Naive thymus-derived CD8-positive, alpha-beta T cell (primary cell): ENCODE measurements at regions not wholly inside any gene's neighbourhood (a gene's known extent, or its start where the extent isn't known, plus 50 kb on each side); places are given as distances from the start of the nearest gene placed in this dataset.
"Not testable (repeated sequence)": the region's sequence is repeated elsewhere in the genome, so short reads cannot be mapped to it uniquely, and the experiment has no call there.

Experiments
- ATAC-seq, 2 donors: fragments of 150-1000 bp; cut with Tn5 transposase in 1 of 2; sonication (Bioruptor Pico), chemical (Tn5 transposase) in 1 of 2; 1 replicate in 1 of 2; 2 replicates in 1 of 2; pipeline ENCODE4 v1.10.0; 2021; ENCODE audit warnings: mild to moderate bottlenecking in 2 of 2, moderate library complexity in 2 of 2
- POLR2A ChIA-PET: fragments of 350-600 bp; sonication (Branson Sonifier 250); formaldehyde crosslinking; loops from one replicate; lab custom pipeline; 2021; ENCODE audit warnings: antibody characterized with exemption; lab: Charles Lee
- DNase-seq, 10 donors: peaks; one replicate each; pipeline versions ENCODE4 v3.0.0 to v3.0.0-alpha.2; 2020 to 2022
- H3K27ac Mint-ChIP-seq, 10 donors: one replicate each; pipeline ENCODE4 v1.8.0; 2020 to 2022; ENCODE audit warnings: mild to moderate bottlenecking in 10 of 10, mixed read lengths in 10 of 10, moderate library complexity in 4 of 10, inconsistent platforms in 1 of 10
- H3K27me3 Mint-ChIP-seq, 5 donors: one replicate each; pipeline ENCODE4 v1.8.0; 2021 to 2022; ENCODE audit warnings: mixed read lengths in 5 of 5
- H3K36me3 Mint-ChIP-seq, 3 donors: one replicate each; pipeline ENCODE4 v1.8.0; 2020 to 2022; ENCODE audit warnings: mixed read lengths in 3 of 3, mild to moderate bottlenecking in 2 of 3, inconsistent platforms in 1 of 3
- H3K4me1 Mint-ChIP-seq, 4 donors: one replicate each; pipeline ENCODE4 v1.8.0; 2021 to 2022; ENCODE audit warnings: mixed read lengths in 4 of 4
- H3K4me3 Mint-ChIP-seq, 10 donors: one replicate each; pipeline ENCODE4 v1.8.0; 2020 to 2022; ENCODE audit warnings: mild to moderate bottlenecking in 10 of 10, mixed read lengths in 10 of 10, moderate library complexity in 6 of 10, inconsistent platforms in 1 of 10
- H3K9me3 Mint-ChIP-seq, 9 donors: one replicate each; pipeline ENCODE4 v1.8.0; 2020 to 2022; ENCODE audit warnings: mixed read lengths in 9 of 9, mild to moderate bottlenecking in 3 of 9, inconsistent platforms in 1 of 9, moderate library complexity in 1 of 9

GRCh38 chr6:67811239-67812037, 823.6 kb upstream of the ADGRB3 start:
- H3K4me1 Mint-ChIP-seq: no peaks in the 10 kb centered on the region
- peaks cover 15 to 46% (median 30%) of the 10 kb centered on the region in 9 donors for H3K9me3 Mint-ChIP-seq
- POLR2A ChIA-PET: no interaction called here
- H3K36me3 Mint-ChIP-seq: peaks cover 0 to 5% (median 0%) of the 10 kb centered on the region in 3 donors
- H3K27ac Mint-ChIP-seq: no peak overlapping the region
- H3K27me3 Mint-ChIP-seq: no peaks in the 10 kb centered on the region
- no peak for ATAC-seq
- H3K4me3 Mint-ChIP-seq: no peak overlapping the region
- DNase-seq: no peak

DNA sequence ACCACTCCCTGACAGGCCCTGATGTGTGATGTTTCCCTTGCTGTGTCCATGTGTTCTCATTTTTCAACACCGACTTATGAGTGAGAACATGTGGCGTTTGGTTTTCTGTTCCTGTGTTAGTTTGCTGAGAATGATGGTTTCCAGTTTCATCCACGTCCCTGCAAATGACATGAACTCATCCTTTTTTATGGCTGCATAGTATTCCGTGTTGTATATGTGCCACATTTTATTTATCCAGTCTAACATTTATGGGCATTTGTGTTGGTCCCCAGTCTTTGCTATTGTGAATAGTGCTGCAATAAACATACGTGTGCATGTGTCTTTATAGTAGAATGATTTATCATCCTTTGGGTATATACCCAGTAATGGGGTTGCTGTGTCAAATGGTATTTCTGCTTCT, 830.3 kb upstream of the ADGRB3 start:
- peaks cover 5 to 36% (median 20%) of the 10 kb centered on the region in 9 donors for H3K9me3 Mint-ChIP-seq
- H3K27me3 Mint-ChIP-seq, H3K4me1 Mint-ChIP-seq, ATAC-seq, H3K27ac Mint-ChIP-seq, DNase-seq, POLR2A ChIA-PET, H3K36me3 Mint-ChIP-seq, H3K4me3 Mint-ChIP-seq: not testable (repeated sequence)

GRCh38 chr6:67802771-67803170, 832.3 kb upstream of the ADGRB3 start:
- ATAC-seq: no peak
- Mint-ChIP-seq H3K36me3 (no peaks in the 10 kb centered on the region), H3K27me3 (no peaks in the 10 kb centered on the region), H3K9me3 (peaks cover 11 to 40% (median 23%) of the 10 kb centered on the region in 9 donors), H3K4me1 (no peaks in the 10 kb centered on the region), H3K4me3 (no peak overlapping the region), H3K27ac (no peak overlapping the region)
- POLR2A ChIA-PET: no interaction called here
- DNase-seq: no peak

DNA sequence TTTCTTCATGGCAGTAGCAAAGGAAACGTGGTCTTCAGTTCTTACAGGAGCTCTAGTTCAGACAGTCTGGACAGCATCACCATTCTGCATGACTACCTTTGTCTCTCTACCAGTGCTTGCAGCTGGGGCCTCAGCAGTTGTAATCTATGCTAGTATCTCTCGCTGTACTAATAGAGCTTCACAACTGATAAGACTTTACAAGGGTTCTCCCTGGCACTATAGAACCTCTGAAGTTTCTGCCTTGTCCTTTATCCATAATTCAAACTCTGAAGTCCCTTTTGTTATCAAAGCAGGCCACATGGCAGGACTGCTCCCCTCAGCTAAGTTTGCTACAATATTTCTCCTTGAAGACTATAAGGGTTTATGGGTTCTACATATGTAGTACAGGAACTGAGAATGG, 842.1 kb upstream of the ADGRB3 start:
- no peak overlapping the region for H3K27ac Mint-ChIP-seq
- POLR2A ChIA-PET: no interaction called here
- peaks cover 0 to 15% (median 0%) of the 10 kb centered on the region in 9 donors for H3K9me3 Mint-ChIP-seq
- H3K27me3 Mint-ChIP-seq: no peaks in the 10 kb centered on the region
- no peak for DNase-seq
- peak in 1 of 2 donors; percentile 30 for ATAC-seq
- no peaks in the 10 kb centered on the region for H3K36me3 Mint-ChIP-seq
- H3K4me1 Mint-ChIP-seq: no peaks in the 10 kb centered on the region
- H3K4me3 Mint-ChIP-seq: no peak overlapping the region

DNA sequence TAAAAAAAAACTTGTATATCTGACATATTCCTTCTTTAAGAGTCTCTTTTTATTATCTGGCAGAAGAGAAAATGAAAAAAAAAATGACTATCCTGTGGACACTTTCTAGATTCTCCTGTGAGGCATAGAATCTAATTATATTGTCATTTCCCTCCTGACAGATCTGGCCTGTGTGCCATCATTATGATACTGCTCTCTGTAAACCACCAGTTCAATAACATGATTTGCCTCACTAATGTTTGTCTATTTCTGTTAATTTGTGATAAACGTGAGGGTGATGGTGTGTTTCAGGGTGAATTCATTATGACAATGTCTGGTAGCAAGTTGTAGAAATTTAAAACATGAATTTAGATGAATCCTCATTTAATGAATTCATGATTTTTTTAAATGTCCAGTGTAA, 844.5 kb upstream of the ADGRB3 start:
- Mint-ChIP-seq H3K9me3 (peaks cover 0 to 10% (median 0%) of the 10 kb centered on the region in 9 donors), H3K36me3 (no peaks in the 10 kb centered on the region), H3K4me3 (no peak overlapping the region), H3K27me3 (no peaks in the 10 kb centered on the region), H3K27ac (no peak overlapping the region), H3K4me1 (no peaks in the 10 kb centered on the region)
- DNase-seq (no peak), ATAC-seq (no peak)
- POLR2A ChIA-PET: no interaction called here

DNA sequence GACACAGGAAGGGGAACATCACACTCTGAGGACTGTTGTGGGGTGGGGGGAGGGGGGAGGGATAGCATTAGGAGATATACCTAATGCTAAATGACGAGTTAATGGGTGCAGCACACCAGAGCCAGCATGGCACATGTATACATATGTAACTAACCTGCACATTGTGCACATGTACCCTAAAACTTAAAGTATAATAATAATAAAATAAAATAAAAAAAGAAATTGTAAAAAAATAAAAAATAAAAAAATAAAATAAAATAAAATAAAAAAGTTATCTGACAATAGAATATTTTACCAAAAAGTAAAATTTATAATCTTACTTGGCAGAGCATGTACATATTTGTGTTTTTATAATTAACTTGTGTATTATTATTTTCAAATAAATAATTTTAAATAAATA, 848.0 kb upstream of the ADGRB3 start:
- ATAC-seq, H3K4me3 Mint-ChIP-seq, H3K27ac Mint-ChIP-seq, H3K27me3 Mint-ChIP-seq, DNase-seq, H3K9me3 Mint-ChIP-seq, POLR2A ChIA-PET, H3K36me3 Mint-ChIP-seq, H3K4me1 Mint-ChIP-seq: not testable (repeated sequence)

DNA sequence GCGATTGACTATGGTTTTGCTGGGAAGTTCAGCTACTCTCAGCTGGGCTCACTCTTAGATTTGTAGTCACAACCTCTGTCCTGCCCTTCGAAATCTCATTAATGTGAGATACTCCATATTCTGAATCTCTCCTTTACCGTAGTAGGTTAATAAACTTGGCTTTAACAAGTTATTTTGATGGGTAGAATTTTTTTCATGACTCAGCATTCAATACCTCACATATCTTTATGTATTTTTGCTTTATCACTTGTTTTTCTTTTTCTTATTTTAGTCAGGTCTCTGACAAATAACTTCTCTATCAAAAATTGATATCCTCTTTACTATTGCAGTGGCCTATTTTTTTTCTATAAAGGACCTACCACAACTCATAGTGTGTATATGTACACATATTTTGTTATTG, 855.2 kb upstream of the ADGRB3 start:
- Mint-ChIP-seq H3K4me1 (no peaks in the 10 kb centered on the region), H3K27me3 (no peaks in the 10 kb centered on the region), H3K4me3 (no peak overlapping the region), H3K36me3 (no peaks in the 10 kb centered on the region), H3K9me3 (peaks cover 0 to 9% (median 0%) of the 10 kb centered on the region in 9 donors), H3K27ac (no peak overlapping the region)
- POLR2A ChIA-PET: no interaction called here
- no peak for ATAC-seq
- no peak for DNase-seq

- no peaks in the 10 kb centered on the region for H3K27me3 Mint-ChIP-seq
- ATAC-seq (no peak), DNase-seq (no peak)
- H3K4me3 Mint-ChIP-seq: no peak overlapping the region
- peaks cover 0 to 12% (median 2%) of the 10 kb centered on the region in 9 donors for H3K9me3 Mint-ChIP-seq
- no peaks in the 10 kb centered on the region for H3K4me1 Mint-ChIP-seq
- POLR2A ChIA-PET: no interaction called here
- no peaks in the 10 kb centered on the region for H3K36me3 Mint-ChIP-seq
- H3K27ac Mint-ChIP-seq: no peak overlapping the region
Measured at GRCh38 chr6:67775333-67775732, 859.7 kb upstream of the ADGRB3 start.

- Mint-ChIP-seq H3K27ac (no peak overlapping the region), H3K9me3 (peaks cover 0 to 24% (median 6%) of the 10 kb centered on the region in 9 donors)
Measured at GRCh38 chr6:67768972-67769371, 866.1 kb upstream of the ADGRB3 start.

DNA sequence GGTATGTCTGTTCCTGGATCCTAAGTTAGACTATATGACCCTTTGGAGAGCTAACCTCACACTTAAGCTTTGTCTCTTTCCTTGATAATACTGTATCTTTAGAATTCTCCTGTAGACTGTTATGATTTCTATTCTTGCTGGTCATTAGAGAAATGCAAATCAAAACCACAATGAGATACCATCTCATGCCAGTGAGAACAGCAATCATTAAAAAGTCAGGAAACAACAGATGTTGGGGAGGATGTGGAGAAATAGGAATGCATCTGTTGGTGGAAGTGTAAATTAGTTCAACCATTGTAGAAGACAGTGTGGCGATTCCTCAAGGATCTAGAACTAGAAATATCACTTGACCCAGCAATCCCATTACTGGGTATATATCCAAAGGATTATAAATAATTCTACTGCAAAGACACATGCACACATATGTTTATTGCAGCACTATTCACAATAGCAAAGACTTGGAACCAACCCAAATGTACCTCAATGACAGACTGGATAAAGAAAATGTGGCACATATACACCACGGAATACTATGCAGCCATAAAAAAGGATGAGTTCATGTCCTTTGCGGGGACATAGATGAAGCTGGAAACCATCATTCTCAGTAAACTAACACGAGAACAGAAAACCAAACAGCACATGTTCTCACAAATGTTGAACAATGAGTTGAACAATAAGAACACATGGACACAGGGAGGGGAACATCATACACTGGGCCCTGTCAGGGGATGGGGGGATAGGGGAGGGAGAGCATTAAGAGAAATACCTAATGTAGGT, 867.8 kb upstream of the ADGRB3 start:
- H3K36me3 Mint-ChIP-seq: not testable (repeated sequence)

More at GRCh38 chr6:67768972-67769371, 866.1 kb upstream of the ADGRB3 start:
- Mint-ChIP-seq H3K27me3 (no peaks in the 10 kb centered on the region), H3K4me3 (no peak overlapping the region), H3K36me3 (no peaks in the 10 kb centered on the region), H3K4me1 (no peaks in the 10 kb centered on the region)
- ATAC-seq (no peak), DNase-seq (no peak)
- POLR2A ChIA-PET: no interaction called here

GRCh38 chr6:67766057-67766456, 869.0 kb upstream of the ADGRB3 start:
- POLR2A ChIA-PET: no interaction called here
- no peaks in the 10 kb centered on the region for H3K4me1 Mint-ChIP-seq

More for the DNA sequence above, 867.8 kb upstream of the ADGRB3 start:
- POLR2A ChIA-PET, ATAC-seq, H3K4me1 Mint-ChIP-seq, H3K4me3 Mint-ChIP-seq, H3K27me3 Mint-ChIP-seq, DNase-seq, H3K27ac Mint-ChIP-seq: not testable (repeated sequence)
- H3K9me3 Mint-ChIP-seq: peaks cover 0 to 24% (median 6%) of the 10 kb centered on the region in 9 donors

DNA sequence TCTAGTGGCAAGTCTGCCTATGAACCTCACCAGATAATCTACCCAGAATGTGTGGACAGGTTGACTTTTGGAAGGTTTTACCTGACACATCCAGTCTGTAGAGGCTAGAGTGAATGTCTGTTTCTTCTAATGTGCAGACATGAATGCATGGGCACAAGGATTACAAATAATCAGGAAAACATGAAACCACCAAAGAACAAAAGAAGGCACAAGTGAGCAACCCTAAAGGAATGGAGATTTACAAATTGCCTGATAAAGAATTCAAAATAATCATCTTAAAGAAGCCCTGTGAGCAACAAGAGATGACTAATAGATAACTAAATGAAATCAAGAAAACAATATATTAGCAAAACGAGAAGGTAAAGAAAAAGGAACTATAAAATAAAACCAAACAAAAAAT, 876.1 kb upstream of the ADGRB3 start:
- no peak overlapping the region for H3K4me3 Mint-ChIP-seq
- H3K4me1 Mint-ChIP-seq: no peaks in the 10 kb centered on the region
- DNase-seq (no peak), ATAC-seq (no peak)
- POLR2A ChIA-PET: no interaction called here
- no peak overlapping the region for H3K27ac Mint-ChIP-seq
- no peaks in the 10 kb centered on the region for H3K27me3 Mint-ChIP-seq
- peaks cover 0 to 20% (median 4%) of the 10 kb centered on the region in 9 donors for H3K9me3 Mint-ChIP-seq
- no peaks in the 10 kb centered on the region for H3K36me3 Mint-ChIP-seq

More at GRCh38 chr6:67766057-67766456, 869.0 kb upstream of the ADGRB3 start:
- ATAC-seq (no peak), DNase-seq (no peak)
- no peak overlapping the region for H3K27ac Mint-ChIP-seq
- H3K4me3 Mint-ChIP-seq: no peak overlapping the region
- no peaks in the 10 kb centered on the region for H3K27me3 Mint-ChIP-seq
- H3K36me3 Mint-ChIP-seq: no peaks in the 10 kb centered on the region
- H3K9me3 Mint-ChIP-seq: peaks cover 0 to 23% (median 8%) of the 10 kb centered on the region in 9 donors

GRCh38 chr6:67757465-67758033, 877.5 kb upstream of the ADGRB3 start:
- Mint-ChIP-seq H3K27me3 (no peaks in the 10 kb centered on the region), H3K36me3 (no peaks in the 10 kb centered on the region), H3K9me3 (peaks cover 0 to 20% (median 4%) of the 10 kb centered on the region in 9 donors), H3K4me3 (no peak overlapping the region), H3K4me1 (no peaks in the 10 kb centered on the region), H3K27ac (no peak overlapping the region)
- no peak for ATAC-seq
- DNase-seq: peak in 1 of 10 donors; percentile 52
- POLR2A ChIA-PET: no interaction called here
